GM18499 (cell line): ENCODE measurements at regions not wholly inside any gene's neighbourhood (a gene's known extent, or its start where the extent isn't known, plus 50 kb on each side); places are given as distances from the start of the nearest gene placed in this dataset.

ENCODE experiments used
- ATAC-seq: cut with Tn5 transposase; IDR thresholded peaks from one replicate; pipeline ENCODE4 v1.9.1; 2021; ENCODE audit warnings: moderate number of reproducible peaks; ENCODE audit not compliant: insufficient read depth, unreplicated experiment

GRCh38 chr1:172882385-172882784, 168.4 kb downstream of the TNFSF18 start:
- ATAC-seq: no peak

DNA sequence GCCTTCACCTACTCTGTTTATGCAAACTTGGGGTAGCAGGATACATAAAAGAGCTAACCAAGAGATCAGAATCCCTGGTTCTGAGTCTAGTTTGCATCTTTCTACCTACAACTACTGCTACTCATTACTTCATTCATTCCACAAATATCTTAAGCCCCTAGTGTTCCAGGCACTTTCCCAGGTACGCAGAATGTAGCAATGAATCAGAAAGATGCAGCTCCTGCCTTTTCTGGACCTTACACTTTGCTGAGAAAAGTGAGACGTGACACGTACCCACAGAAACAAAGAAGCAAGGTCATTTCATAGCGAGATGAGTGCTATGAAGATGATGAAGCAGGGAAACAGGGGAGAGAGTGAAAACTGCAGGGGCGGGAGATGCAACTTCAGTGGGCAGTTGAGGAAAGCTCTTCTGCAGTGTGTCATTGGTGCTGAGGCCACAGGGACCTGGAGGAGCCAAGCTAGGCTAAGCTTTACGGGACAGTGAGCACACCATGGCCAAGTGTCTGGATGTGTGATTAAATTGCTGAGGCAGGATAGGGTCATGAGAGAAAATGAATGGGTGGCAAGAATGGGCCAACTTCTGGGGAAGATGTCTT, 167.9 kb downstream of the TNFSF18 start:
- ATAC-seq: no peak

DNA sequence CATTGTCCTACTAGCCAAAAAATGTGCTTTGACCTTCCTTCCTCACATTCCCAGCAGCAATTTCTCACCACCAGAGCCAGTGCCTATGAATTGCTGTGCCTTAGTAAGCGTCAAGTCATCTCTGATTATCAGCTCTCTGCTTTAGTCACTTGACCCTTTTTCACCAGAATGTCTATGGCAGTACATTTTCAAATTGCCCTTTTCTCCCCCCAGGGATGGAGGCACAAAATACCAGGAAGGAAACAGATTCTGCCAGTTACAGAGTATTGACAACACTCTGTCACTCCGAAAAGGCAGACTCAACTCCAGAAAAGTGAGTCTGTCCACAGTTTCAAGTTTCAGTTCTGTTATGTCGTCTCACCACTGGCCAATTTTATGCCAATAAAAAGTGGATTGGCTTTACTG, 167.4 kb downstream of the TNFSF18 start:
- no peak for ATAC-seq

- no peak for ATAC-seq
Measured at GRCh38 chr1:172883844-172884243, 166.9 kb downstream of the TNFSF18 start.

DNA sequence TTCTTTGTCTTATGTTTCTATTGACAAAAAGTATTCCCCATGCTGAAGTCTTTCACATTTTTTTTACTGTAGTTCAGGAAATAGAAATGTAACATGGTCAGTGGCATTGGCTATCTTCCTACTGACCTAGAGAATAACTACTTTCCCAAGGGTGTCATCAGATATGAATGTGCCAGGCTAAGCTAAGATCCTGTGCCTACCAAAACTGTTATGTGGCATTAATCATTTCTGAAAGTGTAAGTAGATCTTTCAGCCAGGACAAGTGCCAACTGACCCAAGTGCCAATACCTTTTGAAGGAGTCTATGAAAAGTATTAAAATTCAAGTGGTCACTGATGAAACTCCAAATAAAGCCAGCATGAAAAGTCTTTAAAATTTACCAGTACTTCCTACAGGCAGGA, 165.3 kb downstream of the TNFSF18 start:
- no peak for ATAC-seq

DNA sequence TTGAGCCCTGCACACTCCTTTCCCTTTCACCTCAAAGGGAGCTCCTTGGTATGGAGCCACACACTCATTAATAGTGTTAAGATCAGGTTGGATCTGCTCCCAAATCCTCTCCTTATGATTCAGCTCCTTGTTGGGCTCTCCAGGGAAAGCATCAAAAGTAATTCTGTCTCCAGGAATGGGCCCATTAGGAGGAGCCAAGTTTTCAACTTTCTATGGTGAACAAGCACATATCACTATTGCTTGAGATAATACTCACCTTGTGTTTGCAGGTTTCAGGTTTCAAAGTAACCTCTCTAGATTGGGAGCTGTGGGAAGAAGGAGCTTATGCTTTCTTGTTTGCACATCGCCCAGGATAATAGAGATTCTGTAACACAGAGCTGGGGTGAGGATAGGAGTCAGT, 164.8 kb downstream of the TNFSF18 start:
- no peak for ATAC-seq

DNA sequence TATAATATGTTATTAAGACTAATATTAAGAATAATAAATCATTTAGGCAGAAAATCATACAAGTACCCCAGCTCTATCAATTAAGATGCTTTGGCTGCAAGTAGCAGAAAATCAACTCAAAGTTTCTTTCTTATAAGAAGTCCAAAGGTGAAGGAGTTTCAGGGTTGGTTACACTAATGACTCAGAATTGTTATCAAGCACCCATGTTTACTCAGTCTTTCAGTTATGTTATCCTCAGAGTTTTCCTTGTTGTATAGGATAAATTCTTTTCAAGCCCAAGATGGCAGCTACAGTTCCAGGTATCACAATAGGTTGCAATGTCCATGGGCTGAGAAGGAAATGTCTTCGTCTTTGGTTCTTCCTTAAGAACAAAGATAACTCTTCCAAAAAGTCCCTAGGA, 163.6 kb downstream of the TNFSF18 start:
- ATAC-seq: no peak

DNA sequence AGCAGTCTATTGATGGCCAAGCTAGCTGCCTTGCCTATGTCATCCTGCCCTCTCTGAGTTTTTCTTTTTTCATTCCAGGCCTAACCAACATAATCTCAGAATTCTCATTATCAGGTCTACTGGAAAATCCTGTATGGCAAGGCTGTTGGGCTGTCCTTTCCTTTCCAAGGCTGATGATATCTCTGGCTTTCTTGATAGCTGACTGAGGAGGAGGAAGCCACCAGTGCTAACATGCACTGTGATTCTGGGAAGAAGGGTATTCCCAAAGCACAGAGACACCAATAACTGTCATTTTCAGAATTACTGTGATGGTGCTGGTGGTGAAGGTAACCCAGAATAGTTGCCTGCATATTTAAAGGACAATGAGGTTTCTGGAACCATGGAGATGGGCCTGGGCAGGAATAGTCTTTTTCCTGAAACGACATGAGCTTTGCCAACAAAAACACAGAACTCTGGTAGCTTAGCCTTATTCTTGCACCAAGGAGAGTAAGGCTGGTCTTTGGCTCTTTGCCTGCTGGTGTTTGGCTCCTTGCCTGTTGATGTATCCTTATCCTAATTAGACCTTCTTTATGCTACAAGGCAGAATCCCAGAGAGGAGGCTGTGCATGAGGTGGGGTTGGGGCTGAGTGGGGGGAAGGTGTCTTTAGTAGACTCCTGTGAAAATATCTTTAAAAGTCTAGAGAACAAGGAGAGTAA, 157.4 kb downstream of the TNFSF18 start:
- no peak for ATAC-seq

DNA sequence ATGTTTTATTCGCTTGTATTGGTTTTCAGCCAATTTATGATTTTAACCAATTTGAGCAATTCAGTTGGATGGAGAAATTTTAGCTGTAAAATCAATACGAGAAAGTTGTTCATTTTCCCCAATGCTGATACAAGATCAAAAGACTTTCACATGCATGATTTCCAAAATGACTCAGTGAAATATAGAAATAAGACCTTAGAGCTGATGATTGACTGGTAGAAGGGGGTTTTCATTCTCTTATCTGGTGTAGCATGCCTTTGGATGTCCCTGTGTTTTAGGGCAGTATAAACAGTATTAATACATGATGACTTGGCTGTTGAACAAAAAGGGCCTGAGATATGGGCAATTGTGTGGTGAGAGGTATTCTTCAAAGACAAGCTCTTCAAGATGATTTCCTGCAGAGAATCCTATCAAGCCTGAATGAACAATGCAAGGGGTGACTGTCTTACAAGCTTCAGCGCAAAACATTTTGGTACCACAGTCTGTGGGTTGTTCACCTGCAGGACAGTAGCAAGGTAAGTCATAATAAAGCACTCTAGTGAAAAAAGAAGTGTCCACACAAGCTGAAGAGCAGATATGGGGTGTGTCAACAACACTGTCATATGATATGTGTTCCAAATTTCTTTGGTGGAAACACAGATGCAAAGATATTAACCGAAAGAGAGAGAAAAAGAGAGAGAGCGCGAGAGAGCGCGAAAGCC, 156.2 kb downstream of the TNFSF18 start:
- no peak for ATAC-seq

GRCh38 chr1:172895050-172895460, 155.7 kb downstream of the TNFSF18 start:
- no peak for ATAC-seq

DNA sequence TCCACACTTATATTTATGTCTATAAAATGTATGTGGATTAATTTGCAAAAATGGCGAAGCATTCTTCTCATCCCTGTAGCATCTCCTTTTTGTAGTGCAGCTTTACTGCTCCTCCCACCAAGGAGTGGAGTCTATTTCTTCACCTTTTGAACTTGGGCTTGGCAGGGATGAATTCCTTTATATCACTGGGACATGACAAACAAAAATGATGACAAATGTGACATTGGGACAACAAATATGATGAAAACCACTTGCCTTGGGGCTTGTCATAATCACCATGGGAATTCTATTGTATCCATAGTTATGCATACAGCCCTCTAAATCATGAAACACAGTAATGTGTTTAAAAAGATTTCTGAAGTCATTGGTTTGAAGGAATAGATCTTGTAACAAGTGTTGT, 155.0 kb downstream of the TNFSF18 start:
- no peak for ATAC-seq

DNA sequence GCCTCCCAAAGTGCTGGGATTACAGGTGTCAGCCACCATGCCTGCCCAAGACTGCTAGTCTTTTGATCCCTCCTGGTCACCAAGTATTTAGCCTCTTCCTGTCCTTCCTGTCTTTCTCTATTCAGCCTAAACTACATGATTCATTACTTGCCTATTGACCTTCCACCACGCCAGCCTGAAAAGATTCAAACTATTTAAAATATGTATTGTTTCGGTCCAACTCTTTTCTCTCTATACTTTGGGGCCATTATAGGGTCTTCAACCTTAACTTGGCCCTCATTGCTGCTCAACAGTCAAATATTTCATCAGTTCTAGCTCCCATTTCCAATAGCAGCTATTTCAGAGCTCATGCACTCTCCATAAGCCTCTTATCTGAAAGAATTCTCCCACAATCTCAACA, 153.0 kb downstream of the TNFSF18 start:
- ATAC-seq: no peak

DNA sequence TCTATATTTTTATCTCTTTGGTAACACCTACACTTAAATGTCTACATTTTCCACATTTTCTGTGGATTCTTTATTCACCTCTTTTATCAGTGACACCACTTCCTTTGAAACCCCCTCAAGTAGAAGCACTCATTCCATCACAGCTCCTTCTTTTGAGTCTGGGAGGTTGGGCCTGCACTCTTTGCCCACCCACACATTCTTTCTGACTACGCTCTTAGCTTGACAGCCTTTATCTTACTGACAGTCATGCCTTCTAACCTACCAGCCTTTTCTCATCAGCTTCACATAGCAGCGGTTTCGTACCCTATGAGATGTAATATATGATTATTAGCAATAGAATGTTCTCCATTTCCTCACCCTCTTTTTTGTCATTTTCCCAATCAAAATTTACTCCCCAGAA, 151.9 kb downstream of the TNFSF18 start:
- ATAC-seq: no peak

DNA sequence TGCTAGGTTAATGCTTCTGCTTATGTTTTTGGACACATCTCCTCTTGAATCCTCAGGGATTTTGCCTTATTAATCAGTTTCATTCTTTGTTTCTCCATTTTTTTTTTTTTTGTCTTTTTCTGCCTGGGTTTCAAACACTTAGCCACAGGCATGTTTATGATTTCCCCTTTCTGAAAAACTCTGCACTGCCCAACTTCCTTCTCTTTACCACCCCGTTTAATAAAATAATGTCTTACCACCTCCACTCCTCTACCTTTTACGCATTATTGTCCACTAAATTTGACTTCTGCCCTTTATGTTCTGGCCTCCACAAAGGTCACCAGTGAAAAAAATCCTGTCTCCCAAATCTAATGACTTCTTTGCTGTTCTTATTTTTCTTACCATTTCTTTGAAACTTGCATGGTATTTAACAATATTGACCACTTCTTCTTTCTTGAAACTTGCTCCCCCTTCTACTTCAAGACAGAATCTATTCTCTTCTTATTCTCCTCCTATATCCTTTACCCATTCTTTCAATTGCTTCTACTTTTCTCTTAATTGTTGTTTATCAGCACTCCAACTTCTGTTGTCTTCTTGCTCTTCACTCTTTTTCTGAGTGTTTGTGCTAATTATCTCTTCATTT, 150.3 kb downstream of the TNFSF18 start:
- no peak for ATAC-seq

DNA sequence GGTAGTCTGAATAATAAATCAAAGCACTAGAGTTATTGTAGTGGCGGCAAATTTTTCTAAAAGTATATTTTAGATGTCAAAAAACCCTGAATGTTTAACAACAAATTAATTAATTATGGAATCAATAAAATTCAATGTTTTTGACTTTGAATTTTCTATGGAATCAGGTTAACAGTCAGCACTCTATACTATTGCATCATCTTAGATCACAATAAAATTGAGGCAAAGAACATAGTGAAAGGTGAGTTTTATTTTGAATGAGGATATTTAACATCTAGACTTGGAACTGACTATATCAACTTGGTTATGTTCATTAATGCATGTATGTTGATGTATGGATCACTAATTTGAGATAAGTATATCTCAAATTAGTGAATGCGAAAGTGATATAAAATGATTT, 148.5 kb downstream of the TNFSF18 start:
- no peak for ATAC-seq

DNA sequence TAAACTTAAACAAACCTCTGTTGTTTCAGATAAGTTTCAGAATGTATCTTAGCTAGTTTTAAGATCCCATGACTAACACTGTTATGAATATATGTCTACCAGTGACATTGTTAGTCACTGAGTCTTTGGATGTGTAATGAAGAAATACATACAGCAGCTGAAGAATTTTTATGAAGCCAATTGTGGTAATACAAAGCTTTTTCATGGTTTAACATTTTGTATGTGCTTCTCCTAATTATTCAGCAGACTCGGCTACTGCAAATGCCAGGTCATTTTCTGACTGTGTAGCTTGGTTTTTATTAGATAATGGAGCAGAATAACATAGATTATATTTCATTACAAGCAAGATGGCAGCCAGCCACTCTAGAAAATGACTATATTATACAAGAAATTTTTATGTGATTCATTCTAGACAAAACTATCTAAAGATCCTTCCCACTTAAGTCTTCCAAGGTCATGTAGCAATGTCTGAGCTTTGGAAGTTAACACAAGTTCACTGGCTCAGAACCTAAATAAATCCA, 147.8 kb downstream of the TNFSF18 start:
- no peak for ATAC-seq

- ATAC-seq: no peak
Measured at GRCh38 chr1:172903581-172904220, 147.0 kb downstream of the TNFSF18 start.

DNA sequence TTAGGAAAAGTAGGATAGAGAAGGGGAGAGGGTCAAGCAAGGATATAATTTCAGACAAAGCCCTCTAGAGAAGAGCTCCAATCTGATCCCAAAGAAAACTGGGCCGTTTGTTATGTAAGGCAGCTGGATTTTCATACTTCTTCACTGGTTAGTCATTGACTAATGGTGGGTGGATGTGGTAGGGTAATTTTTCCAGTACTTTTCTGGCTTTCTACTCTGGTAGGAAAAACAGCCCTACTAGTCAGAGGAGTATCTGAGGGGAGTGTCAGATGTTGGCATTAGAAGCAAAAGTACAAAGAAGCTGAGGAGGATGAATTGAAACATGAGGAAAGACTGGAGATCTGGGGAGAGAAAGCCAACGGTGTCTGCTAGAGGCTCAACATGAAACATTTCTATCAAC, 145.3 kb downstream of the TNFSF18 start:
- ATAC-seq: no peak

- no peak for ATAC-seq
Measured at GRCh38 chr1:172906778-172907592, 143.8 kb downstream of the TNFSF18 start.

DNA sequence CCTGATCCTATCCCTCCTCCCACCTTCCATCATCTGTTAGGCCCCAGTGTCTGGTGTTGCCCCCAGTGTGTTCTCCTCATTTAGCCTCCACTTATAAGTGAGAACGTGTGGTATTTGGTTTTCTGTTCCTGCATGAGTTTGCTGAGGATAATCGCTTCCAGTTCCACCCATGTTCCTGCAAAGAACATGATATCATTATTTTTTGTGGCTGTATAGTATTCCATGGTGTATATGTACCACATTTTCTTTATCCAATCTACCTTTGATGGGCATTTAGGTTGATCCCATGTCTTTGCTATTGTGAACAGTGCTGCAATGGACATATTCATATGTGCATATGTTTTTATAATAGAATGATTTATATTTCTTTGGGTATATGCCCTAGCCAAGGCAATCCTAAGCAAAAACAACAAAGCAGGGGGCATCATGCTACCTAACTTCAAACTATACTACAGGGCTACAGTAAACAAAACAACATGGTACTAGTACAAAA, 142.9 kb downstream of the TNFSF18 start:
- no peak for ATAC-seq
